ENCODE measurements at regions not wholly inside any gene's neighbourhood (a gene's known extent, or its start where the extent isn't known, plus 50 kb on each side); places are given as distances from the start of the nearest gene placed in this dataset.

GRCh38 chr18:22566703-22567420 is 149.1 kb upstream of the CTAGE1 start:
- TF ChIP-seq CTCF (IDR thresholded peaks at IDR 0.05) (no peak), POLR2A (IDR thresholded peaks at IDR 0.05) (no peak)
- Histone ChIP-seq H3K36me3 (replicated peaks in 1 of 2; ENCODE audit: insufficient read depth in 1 of 2, low read depth in 2 of 2) (no peaks in the 10 kb centered on the region), H3K27ac (no peak overlapping the region), H3K9me3 (no peaks in the 10 kb centered on the region), H3K4me3 (no peak overlapping the region), H3K27me3 (no peaks in the 10 kb centered on the region), H3K4me1 (peaks cover 5% of the 10 kb centered on the region)
- ATAC-seq = no peak
- no peak for DNase-seq
- intact Hi-C loops (cut with DNase I) = loop anchor here (5.0 to 10.0 kb wide), 2 partner anchors 392 to 655 kb away; no protein-coding TSS in a partner anchor
- 46 to 56% methylated on average over 3 of the region's 3 CpGs for WGBS, 2 donors

- Histone ChIP-seq H3K9me3 (no peaks in the 10 kb centered on the region), H3K4me1 (peaks cover 5% of the 10 kb centered on the region)
- intact Hi-C loops (cut with DNase I) = loop anchor here (5.0 to 10.0 kb wide), 2 partner anchors 393 to 655 kb away; no protein-coding TSS in a partner anchor
Measured at GRCh38 chr18:22567794-22568193, 150.1 kb upstream of the CTAGE1 start.

GRCh38 chr18:22570492-22570891 is 152.8 kb upstream of the CTAGE1 start:
- ATAC-seq = no peak
- Histone ChIP-seq H3K36me3 (replicated peaks in 1 of 2; ENCODE audit: insufficient read depth in 1 of 2, low read depth in 2 of 2) (no peaks in the 10 kb centered on the region), H3K9me3 (no peaks in the 10 kb centered on the region), H3K4me3 (no peak overlapping the region), H3K27ac (no peak overlapping the region), H3K4me1 (no peaks in the 10 kb centered on the region), H3K27me3 (no peaks in the 10 kb centered on the region)
- WGBS, 2 donors = 64 to 67% methylated on average over 4 of the region's 4 CpGs
- no peak for DNase-seq
- intact Hi-C loops (cut with DNase I) = no loop called here
- TF ChIP-seq POLR2A (IDR thresholded peaks at IDR 0.05) (no peak), CTCF (IDR thresholded peaks at IDR 0.05) (no peak)

More at GRCh38 chr18:22567794-22568193, 150.1 kb upstream of the CTAGE1 start:
- no peak overlapping the region for H3K4me3 ChIP-seq
- H3K36me3 ChIP-seq (replicated peaks in 1 of 2; ENCODE audit: insufficient read depth in 1 of 2, low read depth in 2 of 2) = no peaks in the 10 kb centered on the region
- H3K27ac ChIP-seq = no peak overlapping the region
- ATAC-seq = no peak
- DNase-seq = no peak
- H3K27me3 ChIP-seq = no peaks in the 10 kb centered on the region
- TF ChIP-seq POLR2A (IDR thresholded peaks at IDR 0.05) (no peak), CTCF (IDR thresholded peaks at IDR 0.05) (no peak)

GRCh38 chr18:22572341-22572740 is 154.6 kb upstream of the CTAGE1 start:
- no peaks in the 10 kb centered on the region for H3K36me3 ChIP-seq (replicated peaks in 1 of 2; ENCODE audit: insufficient read depth in 1 of 2, low read depth in 2 of 2)
- intact Hi-C loops (cut with DNase I) = no loop called here
- 68 to 88% methylated on average over 1 of the region's 1 CpG for WGBS, 2 donors

More at GRCh38 chr18:22572341-22572740, 154.6 kb upstream of the CTAGE1 start:
- Histone ChIP-seq H3K27ac (no peak overlapping the region), H3K4me1 (no peaks in the 10 kb centered on the region), H3K4me3 (no peak overlapping the region), H3K9me3 (no peaks in the 10 kb centered on the region), H3K27me3 (no peaks in the 10 kb centered on the region)
- ATAC-seq (no peak), DNase-seq (no peak)
- TF ChIP-seq CTCF (IDR thresholded peaks at IDR 0.05) (no peak), POLR2A (IDR thresholded peaks at IDR 0.05) (no peak)

Measured in body of pancreas (tissue), 4 donors.